GM21390 (cell line): ENCODE measurements at regions not wholly inside any gene's neighbourhood (a gene's known extent, or its start where the extent isn't known, plus 50 kb on each side); places are given as distances from the start of the nearest gene placed in this dataset.

Experiments
- ATAC-seq: cut with Tn5 transposase; IDR thresholded peaks from one replicate; pipeline ENCODE4 v1.9.1; 2021; ENCODE audit not compliant: unreplicated experiment

- ATAC-seq, result no peak
These were observed 52.7 kb upstream of the PELI1 start for GRCh38 chr2:64196963-64197362.

- no peak for ATAC-seq
These were observed 56.9 kb upstream of the PELI1 start for GRCh38 chr2:64201151-64201550.

DNA sequence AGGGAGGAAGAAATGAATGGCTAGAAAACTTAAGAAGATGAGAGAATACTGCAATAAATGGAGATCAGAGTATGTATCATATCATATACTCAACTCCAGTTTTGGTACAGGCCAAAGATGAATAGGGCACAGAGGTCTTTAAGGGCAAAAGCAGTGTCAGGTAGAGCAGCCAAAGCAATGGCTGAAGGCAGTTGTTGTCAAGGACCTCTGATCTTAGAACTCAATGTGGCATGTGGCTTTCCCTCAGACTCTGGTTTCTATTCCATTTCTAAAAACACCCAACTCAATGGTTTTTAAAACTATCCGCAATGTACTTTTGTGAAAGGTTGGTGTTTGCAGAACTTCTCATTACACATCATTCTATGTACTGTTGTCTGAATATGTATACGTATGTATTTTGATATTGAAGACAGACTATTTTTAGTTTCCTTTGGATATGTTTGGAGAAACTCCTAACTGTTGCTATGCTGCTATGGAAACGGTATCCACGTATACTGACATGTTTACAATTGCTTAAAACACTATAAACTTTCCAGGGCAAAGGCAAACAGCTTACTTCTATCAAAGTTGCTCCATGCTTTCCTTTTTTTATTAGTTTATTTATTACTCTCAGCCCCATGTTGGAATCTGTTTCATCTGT, 58.1 kb upstream of the PELI1 start:
- no peak for ATAC-seq

DNA sequence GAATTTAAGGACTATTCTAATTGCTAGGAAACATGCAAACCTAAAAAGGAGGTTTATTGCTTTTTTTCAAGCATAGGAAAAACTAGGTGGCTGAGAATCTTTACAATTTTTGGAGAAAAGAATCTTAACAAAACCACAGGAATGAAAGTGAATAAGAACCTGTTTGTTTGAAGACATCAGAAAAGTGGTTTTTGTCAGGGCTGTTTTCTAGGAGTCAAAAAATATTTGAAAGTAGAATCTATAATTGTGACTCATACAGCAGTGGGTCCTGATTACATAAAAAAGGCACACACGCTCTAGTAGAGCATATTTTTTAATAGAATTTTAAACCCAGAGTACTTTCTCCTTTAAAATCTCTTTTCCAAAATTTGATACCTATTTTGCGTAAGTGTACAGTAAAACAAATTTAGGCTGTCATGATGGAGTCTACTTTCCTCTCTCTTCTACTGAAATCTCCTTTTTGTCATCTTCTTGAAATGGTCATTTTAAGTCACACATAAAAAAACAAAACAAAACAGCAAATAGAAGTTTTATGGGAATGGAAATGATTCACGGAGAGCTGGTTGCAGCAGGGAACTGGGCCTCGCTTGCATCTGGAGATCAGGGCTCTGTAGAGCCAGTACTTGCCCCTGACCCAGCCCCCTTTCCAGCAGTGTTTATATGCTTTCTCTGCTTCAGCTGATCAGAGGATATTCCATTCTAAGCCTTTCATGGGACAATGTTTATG, 59.1 kb upstream of the PELI1 start:
- ATAC-seq, result no peak

GRCh38 chr2:64203858-64204632, 59.8 kb upstream of the PELI1 start:
- peak; percentile 66 for ATAC-seq

- no peak for ATAC-seq
These were observed 60.5 kb upstream of the PELI1 start for GRCh38 chr2:64204703-64205102.

- ATAC-seq, result no peak
These were observed 61.2 kb upstream of the PELI1 start for GRCh38 chr2:64205415-64205814.

- no peak for ATAC-seq
These were observed 63.4 kb upstream of the PELI1 start for GRCh38 chr2:64207573-64207972.

DNA sequence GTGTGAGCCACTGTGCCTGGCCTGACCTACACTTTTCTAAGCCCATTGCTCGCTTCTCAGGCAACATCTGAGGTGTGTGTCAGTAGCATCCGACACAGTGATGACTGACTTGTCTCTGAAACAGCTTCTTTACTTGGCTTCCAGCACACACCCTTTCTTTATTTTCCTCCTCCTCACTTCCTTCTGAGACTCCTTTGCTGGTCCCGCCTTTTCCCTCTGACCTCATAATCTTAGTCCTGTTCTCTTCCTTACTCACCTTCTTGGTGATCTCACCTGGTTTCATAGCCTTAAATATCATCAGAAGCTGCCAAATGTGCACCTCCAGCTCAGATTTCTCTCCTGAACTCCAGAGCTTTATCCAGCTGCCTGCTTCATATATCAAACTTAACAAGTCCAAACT, 66.6 kb upstream of the PELI1 start:
- no peak for ATAC-seq

DNA sequence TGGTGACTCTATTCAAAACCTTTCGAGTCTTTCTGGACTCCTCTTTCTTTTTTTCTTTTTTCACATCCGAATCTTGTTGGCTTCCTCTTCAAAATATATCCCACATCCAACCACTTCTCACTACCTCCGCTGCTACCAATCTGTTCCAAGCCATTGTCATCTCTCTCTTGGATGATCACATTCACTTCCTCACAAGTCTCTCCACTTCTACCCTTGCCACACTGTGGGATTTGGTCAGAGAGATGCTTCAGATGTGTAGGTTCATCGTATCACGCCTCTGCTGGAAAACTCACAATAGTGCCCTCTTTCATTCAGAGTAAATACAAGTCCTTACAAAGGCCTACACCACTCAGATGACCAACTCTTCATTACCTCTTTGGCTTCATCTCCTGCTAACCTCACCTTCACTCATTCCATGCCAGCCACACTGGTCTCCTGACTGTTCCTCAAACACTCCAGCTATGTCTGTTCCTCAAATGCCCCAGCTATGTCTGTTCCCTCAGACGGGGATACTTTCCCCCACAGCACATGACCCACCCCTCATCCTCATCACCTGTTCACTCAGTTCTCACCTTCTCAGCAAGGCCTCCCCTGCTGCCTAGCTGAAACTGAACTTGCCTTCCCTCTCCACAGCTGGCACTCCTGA, 67.2 kb upstream of the PELI1 start:
- ATAC-seq, result no peak

DNA sequence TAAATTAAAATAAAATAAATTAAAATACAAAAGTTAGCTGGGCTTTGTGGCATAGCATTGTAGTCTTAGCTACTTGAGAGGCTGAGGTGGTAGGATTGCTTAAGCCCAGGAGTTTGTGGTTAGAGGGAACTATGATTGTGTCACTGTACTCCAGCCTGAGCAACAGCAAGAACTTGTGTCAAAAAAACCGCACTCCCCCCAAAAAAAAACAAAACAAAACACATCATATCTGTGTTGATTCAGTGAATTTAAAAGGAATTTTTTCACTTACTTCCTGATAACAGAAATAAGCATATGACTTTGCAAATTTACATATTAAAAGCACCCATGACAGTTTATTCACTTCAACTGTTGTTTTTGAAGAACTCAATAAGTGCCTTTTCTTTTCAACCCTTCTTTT, 68.1 kb upstream of the PELI1 start:
- no peak for ATAC-seq

DNA sequence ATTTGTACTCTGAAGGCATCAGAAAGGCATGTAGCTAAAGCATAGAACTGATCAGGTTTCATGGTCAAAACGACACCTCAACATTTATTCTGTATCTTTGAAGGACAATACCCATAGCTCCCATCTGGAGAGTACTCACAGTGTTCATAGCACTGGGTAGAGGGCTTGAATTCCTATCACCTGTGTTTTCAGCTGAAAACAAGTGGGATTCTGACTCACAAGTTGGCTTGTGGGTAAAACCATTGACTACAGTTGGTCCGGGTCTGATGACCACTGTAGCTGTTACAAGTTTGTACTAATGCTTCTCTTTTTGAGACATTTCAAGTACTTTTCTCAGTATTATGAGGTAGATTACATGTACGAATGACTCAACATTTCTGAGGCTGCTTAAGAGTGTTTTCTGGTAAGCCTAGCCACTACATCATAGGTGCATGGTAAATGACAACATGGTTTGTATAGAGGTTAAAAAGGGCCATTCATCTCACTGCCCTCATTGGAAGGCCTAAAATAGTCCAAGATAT, 68.6 kb upstream of the PELI1 start:
- ATAC-seq, result peak; percentile 27

- ATAC-seq, result peak; percentile 59
These were observed 69.5 kb upstream of the PELI1 start for GRCh38 chr2:64213532-64214275.

DNA sequence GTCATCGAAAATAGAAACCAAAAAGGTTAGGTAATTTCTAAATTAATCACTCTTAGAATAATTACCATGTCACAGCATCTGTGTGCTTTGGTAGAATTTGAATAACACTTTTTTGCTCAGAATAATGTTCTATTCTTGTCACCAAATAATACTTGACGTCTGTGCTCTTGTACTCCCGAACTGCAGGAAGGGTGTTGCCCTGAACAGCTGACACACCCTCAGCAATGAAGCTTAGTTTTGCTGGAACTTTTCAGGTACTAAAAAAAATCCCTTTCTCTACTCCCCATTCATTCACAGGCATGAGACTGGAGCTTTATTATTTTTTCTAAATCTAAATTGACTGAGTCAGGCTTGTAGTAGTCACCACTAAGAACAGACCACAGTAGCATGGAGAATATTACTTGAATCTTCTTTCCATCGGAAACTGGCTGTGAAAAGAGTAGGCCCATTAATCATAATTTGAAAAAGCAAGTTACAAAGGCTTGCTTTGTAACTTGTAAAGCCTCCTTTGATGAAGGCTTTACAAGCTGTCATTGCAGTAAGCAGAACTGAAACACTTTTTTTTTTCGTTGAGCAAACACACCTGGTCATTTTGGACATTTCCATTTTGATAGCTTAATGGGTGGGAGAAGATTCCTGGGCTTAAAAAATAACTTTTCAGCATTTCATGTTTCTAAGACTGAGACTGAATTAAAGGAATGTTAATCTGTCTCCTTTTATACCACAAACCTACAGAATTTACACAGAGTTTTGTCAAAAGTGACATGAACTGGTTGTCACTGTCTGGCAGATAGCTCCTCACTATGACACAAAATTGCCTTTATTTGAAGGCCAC, 70.3 kb upstream of the PELI1 start:
- peak; percentile 50 for ATAC-seq

DNA sequence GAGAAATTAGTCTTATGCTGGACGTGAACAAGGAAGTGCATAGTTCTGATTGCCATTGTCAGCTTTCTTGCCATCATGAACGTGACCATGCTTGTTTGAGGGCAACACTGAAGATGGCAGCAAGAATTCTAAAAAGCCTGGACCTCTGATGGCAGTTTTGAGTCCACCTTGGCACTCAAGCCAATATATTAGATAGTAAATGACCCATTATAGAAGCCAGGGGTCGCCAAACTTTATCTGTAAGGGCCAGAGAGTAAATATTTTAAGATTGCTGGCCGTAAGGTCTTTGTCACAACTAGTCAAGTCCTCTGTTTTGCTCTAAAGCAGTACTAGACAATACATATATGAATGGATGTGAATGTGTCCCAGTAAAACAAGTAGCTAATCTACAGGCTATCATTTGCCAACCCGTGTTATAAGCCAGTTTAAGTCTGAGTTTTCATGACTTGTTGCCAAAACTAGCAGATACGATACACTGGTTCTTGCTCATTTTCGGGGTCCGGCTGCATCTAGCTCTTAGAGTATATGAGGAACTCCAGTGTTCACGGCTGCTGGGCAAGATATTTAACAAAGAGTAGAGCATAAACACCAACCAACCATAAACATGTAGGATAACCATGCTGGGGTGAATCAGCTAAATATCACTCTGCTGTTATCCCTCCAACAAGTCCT, 73.1 kb upstream of the PELI1 start:
- ATAC-seq, result no peak

- no peak for ATAC-seq
These were observed 74.0 kb upstream of the PELI1 start for GRCh38 chr2:64218137-64218802.

DNA sequence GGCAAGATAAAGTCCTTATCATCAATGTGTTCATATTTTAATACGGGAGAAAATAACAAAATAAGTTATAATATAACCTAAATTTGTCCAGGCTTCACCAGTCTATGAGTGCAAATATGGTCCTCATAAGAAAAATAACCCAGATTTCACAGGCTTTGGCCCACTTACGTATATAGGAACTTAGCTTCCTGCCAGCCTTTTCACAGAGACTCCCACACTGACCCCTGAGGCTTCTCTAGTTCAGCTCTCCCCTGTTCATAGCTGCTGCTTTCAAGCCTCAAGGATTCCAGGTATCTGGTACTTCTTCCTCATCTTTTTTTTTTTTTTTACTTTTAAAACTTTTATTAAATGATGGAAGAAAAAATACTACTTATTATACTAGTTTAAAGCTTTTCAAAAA, 74.9 kb upstream of the PELI1 start:
- ATAC-seq, result no peak

GRCh38 chr2:64220265-64220664, 76.0 kb upstream of the PELI1 start:
- ATAC-seq, result no peak
